ENCODE measurements at regions not wholly inside any gene's neighbourhood (a gene's known extent, or its start where the extent isn't known, plus 50 kb on each side); places are given as distances from the start of the nearest gene placed in this dataset.

DNA sequence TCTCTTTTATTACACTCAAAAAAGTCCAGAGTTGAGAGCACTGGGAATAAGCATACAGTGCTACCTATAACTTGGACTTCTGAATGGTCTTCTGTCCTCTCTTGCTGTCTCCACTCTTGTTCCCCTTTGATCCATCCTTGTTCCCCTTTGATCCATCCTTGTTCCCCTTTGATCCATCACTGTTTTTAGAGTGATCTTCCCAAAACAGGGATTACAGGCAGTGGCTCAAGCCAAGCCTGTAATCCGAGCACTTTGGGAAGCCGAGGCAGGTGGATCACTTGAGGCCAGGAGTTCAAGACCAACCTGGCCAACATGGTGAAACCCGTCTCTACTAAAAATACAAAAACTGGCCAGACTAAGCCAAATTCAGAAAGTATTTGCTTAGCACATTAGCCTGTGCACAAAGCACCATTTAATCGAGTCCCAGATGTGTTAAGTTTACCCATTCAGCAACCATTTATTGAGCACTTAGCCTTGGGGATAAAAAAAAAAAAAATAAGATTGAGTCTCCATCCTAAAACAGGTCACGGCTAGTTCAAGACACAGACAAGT lies 65.0 kb upstream of the NHSL1 start:
- ChIA-PET POLR2A (ENCODE audit: low non-redundant PET) (interaction anchor here (0.7 kb wide), 1 partner anchor 46 kb away, joined by 5 read pairs; no protein-coding TSS in a partner anchor), CTCF (no interaction called here)
- DNase-seq (ENCODE audit: low spot score), result no peak
- no peaks in the 10 kb centered on the region for H3K36me3 ChIP-seq (ENCODE audit: insufficient read depth, low read length, poor library complexity, severe bottlenecking)
- H3K27me3 ChIP-seq (replicated peaks; ENCODE audit: insufficient read depth, low read depth, low read length, poor library complexity), result no peaks in the 10 kb centered on the region
- no peak overlapping the region for H3K4me3 ChIP-seq (ENCODE audit: low read depth, low read length, poor library complexity, severe bottlenecking)
- TF ChIP-seq, protein P1, sequence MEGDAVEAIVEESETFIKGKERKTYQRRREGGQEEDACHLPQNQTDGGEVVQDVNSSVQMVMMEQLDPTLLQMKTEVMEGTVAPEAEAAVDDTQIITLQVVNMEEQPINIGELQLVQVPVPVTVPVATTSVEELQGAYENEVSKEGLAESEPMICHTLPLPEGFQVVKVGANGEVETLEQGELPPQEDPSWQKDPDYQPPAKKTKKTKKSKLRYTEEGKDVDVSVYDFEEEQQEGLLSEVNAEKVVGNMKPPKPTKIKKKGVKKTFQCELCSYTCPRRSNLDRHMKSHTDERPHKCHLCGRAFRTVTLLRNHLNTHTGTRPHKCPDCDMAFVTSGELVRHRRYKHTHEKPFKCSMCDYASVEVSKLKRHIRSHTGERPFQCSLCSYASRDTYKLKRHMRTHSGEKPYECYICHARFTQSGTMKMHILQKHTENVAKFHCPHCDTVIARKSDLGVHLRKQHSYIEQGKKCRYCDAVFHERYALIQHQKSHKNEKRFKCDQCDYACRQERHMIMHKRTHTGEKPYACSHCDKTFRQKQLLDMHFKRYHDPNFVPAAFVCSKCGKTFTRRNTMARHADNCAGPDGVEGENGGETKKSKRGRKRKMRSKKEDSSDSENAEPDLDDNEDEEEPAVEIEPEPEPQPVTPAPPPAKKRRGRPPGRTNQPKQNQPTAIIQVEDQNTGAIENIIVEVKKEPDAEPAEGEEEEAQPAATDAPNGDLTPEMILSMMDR (conservative IDR thresholded peaks at IDR 0.05; ENCODE audit: low read depth, low read length), result no peak
- TF ChIP-seq EZH2 (IDR thresholded peaks at IDR 0.05; ENCODE audit: borderline replicate concordance, low read depth, low read length, poor library complexity, severe bottlenecking), result no peak
- no TSS peak for BruUV-seq (replicated peaks)
- H3K4me1 ChIP-seq (ENCODE audit: insufficient read depth, low read length, poor library complexity, severe bottlenecking), result peaks cover under 1% of the 10 kb centered on the region
- H3K27ac ChIP-seq (ENCODE audit: low read depth, low read length, poor library complexity, severe bottlenecking), result no peak overlapping the region
- intact Hi-C loops (cut with micrococcal nuclease; ENCODE audit: unreplicated experiment), result no loop called here
- no peaks in the 10 kb centered on the region for H3K9me3 ChIP-seq (ENCODE audit: low read depth, low read length, poor library complexity, severe bottlenecking)

DNA sequence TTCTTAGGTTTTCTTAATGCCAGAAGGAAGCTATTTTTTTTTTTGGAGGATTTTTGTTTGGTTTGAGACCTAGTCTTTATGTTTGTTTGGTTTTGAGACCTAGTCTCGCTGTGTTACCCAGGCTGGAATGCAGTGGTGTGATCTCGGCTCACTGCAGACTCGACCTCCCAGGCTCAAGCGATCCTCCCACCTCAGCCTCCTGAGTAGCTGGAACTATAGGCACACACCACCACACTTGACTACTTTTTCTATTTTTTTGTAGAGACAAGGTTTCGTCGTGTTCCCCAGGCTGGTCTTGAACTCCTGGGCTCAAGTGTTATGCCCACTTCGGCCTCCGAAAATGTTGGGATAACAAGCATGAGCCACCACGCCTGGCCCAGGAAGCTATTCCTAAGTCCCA lies 67.8 kb upstream of the NHSL1 start:
- TF ChIP-seq EZH2 (IDR thresholded peaks at IDR 0.05; ENCODE audit: borderline replicate concordance, low read depth, low read length, poor library complexity, severe bottlenecking), result no peak
- TF ChIP-seq, protein P1 (conservative IDR thresholded peaks at IDR 0.05; ENCODE audit: low read depth, low read length), result no peak
- Histone ChIP-seq H3K36me3 (ENCODE audit: insufficient read depth, low read length, poor library complexity, severe bottlenecking) (no peaks in the 10 kb centered on the region), H3K27me3 (replicated peaks; ENCODE audit: insufficient read depth, low read depth, low read length, poor library complexity) (no peaks in the 10 kb centered on the region), H3K27ac (ENCODE audit: low read depth, low read length, poor library complexity, severe bottlenecking) (no peak overlapping the region), H3K4me1 (ENCODE audit: insufficient read depth, low read length, poor library complexity, severe bottlenecking) (peaks cover 11% of the 10 kb centered on the region), H3K9me3 (ENCODE audit: low read depth, low read length, poor library complexity, severe bottlenecking) (no peaks in the 10 kb centered on the region), H3K4me3 (ENCODE audit: low read depth, low read length, poor library complexity, severe bottlenecking) (no peak overlapping the region)
- ChIA-PET CTCF (no interaction called here), POLR2A (ENCODE audit: low non-redundant PET) (no interaction called here)
- no peak for DNase-seq (ENCODE audit: low spot score)
- no TSS peak for BruUV-seq (replicated peaks)
- intact Hi-C loops (cut with micrococcal nuclease; ENCODE audit: unreplicated experiment), result no loop called here

DNA sequence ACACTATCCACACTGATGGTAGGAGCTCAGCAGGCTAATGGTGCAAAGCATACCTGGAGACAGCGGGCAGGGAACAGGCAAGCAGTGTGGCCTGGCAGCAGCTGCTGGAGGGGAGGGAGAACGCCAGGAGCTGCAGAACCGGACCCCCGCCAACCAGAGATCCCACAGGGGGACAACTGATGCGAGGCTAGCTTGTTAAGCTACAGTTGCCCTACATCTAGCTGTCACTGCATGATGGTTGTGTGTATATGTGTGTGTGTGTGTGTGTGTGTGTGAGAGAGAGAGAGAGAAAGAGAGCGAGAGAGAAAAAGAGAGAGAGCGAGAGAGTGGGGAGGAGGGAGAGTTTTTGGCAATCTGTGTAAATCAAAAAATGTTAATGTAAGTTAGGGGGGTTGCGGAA lies 69.7 kb upstream of the NHSL1 start:
- no peak overlapping the region for H3K4me3 ChIP-seq (ENCODE audit: low read depth, low read length, poor library complexity, severe bottlenecking)
- intact Hi-C loops (cut with micrococcal nuclease; ENCODE audit: unreplicated experiment), result no loop called here
- ChIA-PET POLR2A (ENCODE audit: low non-redundant PET) (no interaction called here), CTCF (no interaction called here)
- no peaks in the 10 kb centered on the region for H3K9me3 ChIP-seq (ENCODE audit: low read depth, low read length, poor library complexity, severe bottlenecking)
- no peaks in the 10 kb centered on the region for H3K36me3 ChIP-seq (ENCODE audit: insufficient read depth, low read length, poor library complexity, severe bottlenecking)
- no TSS peak for BruUV-seq (replicated peaks)
- TF ChIP-seq, protein P1 (conservative IDR thresholded peaks at IDR 0.05; ENCODE audit: low read depth, low read length), result no peak
- no peak for TF ChIP-seq EZH2 (IDR thresholded peaks at IDR 0.05; ENCODE audit: borderline replicate concordance, low read depth, low read length, poor library complexity, severe bottlenecking)
- no peak overlapping the region for H3K27ac ChIP-seq (ENCODE audit: low read depth, low read length, poor library complexity, severe bottlenecking)
- peaks cover 14% of the 10 kb centered on the region for H3K4me1 ChIP-seq (ENCODE audit: insufficient read depth, low read length, poor library complexity, severe bottlenecking)
- H3K27me3 ChIP-seq (replicated peaks; ENCODE audit: insufficient read depth, low read depth, low read length, poor library complexity), result no peaks in the 10 kb centered on the region
- DNase-seq (ENCODE audit: low spot score), result no peak

Measured in A673 (cell line).